ENCODE measurements at regions not wholly inside any gene's neighbourhood (a gene's known extent, or its start where the extent isn't known, plus 50 kb on each side); places are given as distances from the start of the nearest gene placed in this dataset.

DNA sequence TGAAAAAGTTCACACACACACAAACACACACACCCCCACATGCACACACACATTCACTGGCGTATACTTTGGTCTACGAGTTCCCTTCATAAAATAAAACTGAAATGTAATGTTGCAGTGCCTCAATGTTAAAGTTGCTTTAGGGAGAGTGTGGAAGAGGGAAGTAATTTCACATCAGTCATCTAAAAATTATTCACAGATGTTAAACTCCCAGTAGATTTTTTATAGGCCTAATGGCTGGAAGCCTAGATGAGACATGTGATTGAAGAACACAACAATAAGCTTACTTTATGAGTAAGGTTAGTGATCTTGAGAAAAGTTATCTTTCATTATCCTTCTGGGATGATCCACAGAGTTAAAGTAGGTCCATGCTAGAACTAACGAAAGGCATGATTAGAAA lies 506.7 kb upstream of the CNTNAP5 start:
- TF ChIP-seq, protein P1, sequence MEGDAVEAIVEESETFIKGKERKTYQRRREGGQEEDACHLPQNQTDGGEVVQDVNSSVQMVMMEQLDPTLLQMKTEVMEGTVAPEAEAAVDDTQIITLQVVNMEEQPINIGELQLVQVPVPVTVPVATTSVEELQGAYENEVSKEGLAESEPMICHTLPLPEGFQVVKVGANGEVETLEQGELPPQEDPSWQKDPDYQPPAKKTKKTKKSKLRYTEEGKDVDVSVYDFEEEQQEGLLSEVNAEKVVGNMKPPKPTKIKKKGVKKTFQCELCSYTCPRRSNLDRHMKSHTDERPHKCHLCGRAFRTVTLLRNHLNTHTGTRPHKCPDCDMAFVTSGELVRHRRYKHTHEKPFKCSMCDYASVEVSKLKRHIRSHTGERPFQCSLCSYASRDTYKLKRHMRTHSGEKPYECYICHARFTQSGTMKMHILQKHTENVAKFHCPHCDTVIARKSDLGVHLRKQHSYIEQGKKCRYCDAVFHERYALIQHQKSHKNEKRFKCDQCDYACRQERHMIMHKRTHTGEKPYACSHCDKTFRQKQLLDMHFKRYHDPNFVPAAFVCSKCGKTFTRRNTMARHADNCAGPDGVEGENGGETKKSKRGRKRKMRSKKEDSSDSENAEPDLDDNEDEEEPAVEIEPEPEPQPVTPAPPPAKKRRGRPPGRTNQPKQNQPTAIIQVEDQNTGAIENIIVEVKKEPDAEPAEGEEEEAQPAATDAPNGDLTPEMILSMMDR (IDR thresholded peaks at IDR 0.05) = no peak
- TF ChIP-seq POLR2A (IDR thresholded peaks at IDR 0.05) = no peak

Data from esophagus squamous epithelium (tissue), 4 donors.